ENCODE measurements at regions not wholly inside any gene's neighbourhood (a gene's known extent, or its start where the extent isn't known, plus 50 kb on each side); places are given as distances from the start of the nearest gene placed in this dataset.

GRCh38 chr6:169968541-169969270 lies 217.3 kb downstream of the ERMARD start:
- Histone ChIP-seq H3K9me3 (replicated peaks; ENCODE audit: control insufficient read depth, insufficient read depth, low read length) (no peaks in the 10 kb centered on the region), H3K27ac (ENCODE audit: insufficient read depth, low read depth, low read length) (no peak overlapping the region), H3K27me3 (ENCODE audit: control insufficient read depth in 2 of 2, insufficient read depth in 2 of 2, low read length in 2 of 2) (no peaks in the 10 kb centered on the region), H2AFZ (ENCODE audit: low read depth, low read length) (no peak overlapping the region), H3K9ac (replicated peaks; ENCODE audit: extremely low read depth, insufficient read depth, low read length) (no peak overlapping the region), H4K20me1 (replicated peaks; ENCODE audit: control insufficient read depth, extremely low read depth, insufficient read depth, low read length) (no peaks in the 10 kb centered on the region), H3K9me1 (replicated peaks; ENCODE audit: control insufficient read depth, extremely low read depth, insufficient read depth, low read length) (no peaks in the 10 kb centered on the region), H3K4me1 (ENCODE audit: control insufficient read depth, extremely low read depth, insufficient read depth, low read length) (no peaks in the 10 kb centered on the region), H3K36me3 (ENCODE audit: control insufficient read depth in 2 of 2, extremely low read depth in 1 of 2, insufficient read depth in 2 of 2, low read length in 2 of 2) (no peaks in the 10 kb centered on the region), H3K4me3 (replicated peaks in 1 of 3; ENCODE audit: insufficient read depth in 1 of 3, low read depth in 1 of 3, low read length in 3 of 3) (no peak overlapping the region), H3K79me2 (ENCODE audit: control insufficient read depth, insufficient read depth, low read length) (no peaks in the 10 kb centered on the region), H3K4me2 (ENCODE audit: insufficient read depth, low read length) (no peak overlapping the region)
- FAIRE-seq = no peak
- BruUV-seq (replicated peaks) = no TSS peak
- no peak for DNase-seq (ENCODE audit: low read depth, low spot score)
- POLR2A ChIA-PET = no interaction called here
- CTCF ChIA-PET = interaction anchor here (9.4 kb wide), 1 partner anchor 137 kb away, joined by 70 read pairs; no protein-coding TSS in a partner anchor
- intact Hi-C loops (cut with micrococcal nuclease) = no loop called here
- TF ChIP-seq EZH2 (IDR thresholded peaks at IDR 0.05; ENCODE audit: borderline replicate concordance, low read depth, low read length, severe bottlenecking) (no peak), MYC (IDR thresholded peaks at IDR 0.05; ENCODE audit: low read depth, low read length) (no peak), FOS (IDR thresholded peaks at IDR 0.05; ENCODE audit: borderline replicate concordance, insufficient read depth, low read length) (no peak), GATA2 (IDR thresholded peaks at IDR 0.05; ENCODE audit: insufficient read depth, insufficient read length, low read depth, low read length) (no peak), JUN (IDR thresholded peaks at IDR 0.05; ENCODE audit: borderline replicate concordance, insufficient read depth, insufficient read length, low read depth) (no peak), MAX (IDR thresholded peaks at IDR 0.05; ENCODE audit: insufficient read depth, insufficient read length) (no peak), POLR2A (IDR thresholded peaks at IDR 0.05; ENCODE audit: low read depth, low read length) (no peak), CTCF (IDR thresholded peaks at IDR 0.05; ENCODE audit: extremely low read depth in 1 of 2, insufficient read depth in 1 of 2, low read depth in 1 of 2, low read length in 2 of 2) (no peak)
- dilution Hi-C loops (cut with MboI; ENCODE audit: extremely low pct_ligation_motif_present, low sequenced_read_pairs) = no loop called here
